MCF 10A (cell line): ENCODE measurements at regions not wholly inside any gene's neighbourhood (a gene's known extent, or its start where the extent isn't known, plus 50 kb on each side); places are given as distances from the start of the nearest gene placed in this dataset.

Source experiments
- BruUV-seq: library from RNA; stranded (reverse); fragments of 400-500 nt; replicated peaks from 2 replicates; lab custom pipeline; 2021; lab: Mats Ljungman, UMichigan
- CTCF ChIA-PET: fragments of 300-600 bp; sonication (Branson Sonifier 250); formaldehyde crosslinking; extraction: SDS; loops from one replicate; lab custom pipeline; 2021; ENCODE audit warnings: antibody characterized with exemption, inconsistent platforms; lab: Yijun Ruan, JAX
- POLR2A ChIA-PET: fragments of 300-600, 350-650 bp; sonication (Branson Sonifier 250); formaldehyde crosslinking; extraction: SDS; loops from one replicate; lab custom pipeline; 2020; ENCODE audit warnings: antibody characterized with exemption, inconsistent platforms; lab: Yijun Ruan, JAX
- DNase-seq: peaks from one replicate; pipeline ENCODE4 v3.0.0-alpha.2; 2018; ENCODE audit not compliant: unreplicated experiment
- H3K27ac Mint-ChIP-seq: one replicate; pipeline ENCODE4 v1.8.0; 2022; ENCODE audit warnings: mild to moderate bottlenecking, low read depth, mixed read lengths; ENCODE audit not compliant: unreplicated experiment
- H3K27me3 Mint-ChIP-seq: one replicate; pipeline ENCODE4 v1.8.0; 2022; ENCODE audit warnings: mixed read lengths; ENCODE audit not compliant: insufficient read depth, unreplicated experiment
- H3K36me3 Mint-ChIP-seq: one replicate; pipeline ENCODE4 v1.8.0; 2022; ENCODE audit warnings: mild to moderate bottlenecking, moderate library complexity, mixed read lengths; ENCODE audit not compliant: insufficient read depth, unreplicated experiment
- H3K4me1 Mint-ChIP-seq: one replicate; pipeline ENCODE4 v1.8.0; 2022; ENCODE audit warnings: mixed read lengths; ENCODE audit not compliant: insufficient read depth, unreplicated experiment
- H3K4me3 Mint-ChIP-seq: one replicate; pipeline ENCODE4 v1.8.0; 2022; ENCODE audit warnings: mild to moderate bottlenecking, moderate library complexity, mixed read lengths; ENCODE audit not compliant: unreplicated experiment
- H3K9me3 Mint-ChIP-seq: one replicate; pipeline ENCODE4 v1.8.0; 2022; ENCODE audit warnings: mixed read lengths; ENCODE audit not compliant: unreplicated experiment
- intact Hi-C: fragments of 100-400 bp; cut with micrococcal nuclease; formaldehyde crosslinking; loops from 2 replicates; pipeline ENCODE4 v1.14.1; 2022
- TF ChIP-seq, protein P1 (sequence below): fragments of 200-600 bp; IDR thresholded peaks from one replicate; pipeline ENCODE4 v1.8.0; 2022; ENCODE audit warnings: antibody characterized with exemption, mild to moderate bottlenecking; ENCODE audit not compliant: unreplicated experiment

DNA sequence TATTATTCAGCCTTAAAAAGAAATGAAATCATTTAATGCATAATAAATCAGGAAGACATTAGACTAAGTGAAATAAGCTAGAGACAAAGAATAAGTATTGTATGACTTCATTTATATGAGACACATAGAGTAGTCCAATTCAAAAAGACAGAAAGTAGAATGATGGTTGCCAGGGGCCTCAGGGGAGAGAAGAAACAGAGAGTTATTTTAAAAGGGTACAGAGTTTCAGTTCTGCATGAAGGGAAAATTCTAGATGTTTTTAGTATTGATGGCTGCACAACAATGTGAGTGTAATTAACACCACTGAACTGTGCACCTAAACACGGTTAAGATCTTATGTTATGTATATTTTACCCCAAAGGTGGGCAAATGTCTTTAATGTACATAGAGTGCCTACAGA, 1407.9 kb upstream of the MAP3K7 start:
- no peaks in the 10 kb centered on the region for H3K27me3 Mint-ChIP-seq
- H3K36me3 Mint-ChIP-seq: no peaks in the 10 kb centered on the region
- POLR2A ChIA-PET: no interaction called here
- no peaks in the 10 kb centered on the region for H3K4me1 Mint-ChIP-seq
- no peak overlapping the region for H3K27ac Mint-ChIP-seq
- no peak for DNase-seq
- TF ChIP-seq, protein P1, sequence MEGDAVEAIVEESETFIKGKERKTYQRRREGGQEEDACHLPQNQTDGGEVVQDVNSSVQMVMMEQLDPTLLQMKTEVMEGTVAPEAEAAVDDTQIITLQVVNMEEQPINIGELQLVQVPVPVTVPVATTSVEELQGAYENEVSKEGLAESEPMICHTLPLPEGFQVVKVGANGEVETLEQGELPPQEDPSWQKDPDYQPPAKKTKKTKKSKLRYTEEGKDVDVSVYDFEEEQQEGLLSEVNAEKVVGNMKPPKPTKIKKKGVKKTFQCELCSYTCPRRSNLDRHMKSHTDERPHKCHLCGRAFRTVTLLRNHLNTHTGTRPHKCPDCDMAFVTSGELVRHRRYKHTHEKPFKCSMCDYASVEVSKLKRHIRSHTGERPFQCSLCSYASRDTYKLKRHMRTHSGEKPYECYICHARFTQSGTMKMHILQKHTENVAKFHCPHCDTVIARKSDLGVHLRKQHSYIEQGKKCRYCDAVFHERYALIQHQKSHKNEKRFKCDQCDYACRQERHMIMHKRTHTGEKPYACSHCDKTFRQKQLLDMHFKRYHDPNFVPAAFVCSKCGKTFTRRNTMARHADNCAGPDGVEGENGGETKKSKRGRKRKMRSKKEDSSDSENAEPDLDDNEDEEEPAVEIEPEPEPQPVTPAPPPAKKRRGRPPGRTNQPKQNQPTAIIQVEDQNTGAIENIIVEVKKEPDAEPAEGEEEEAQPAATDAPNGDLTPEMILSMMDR: no peak
- H3K9me3 Mint-ChIP-seq: peaks cover 7% of the 10 kb centered on the region
- H3K4me3 Mint-ChIP-seq: no peak overlapping the region
- no TSS peak for BruUV-seq
- CTCF ChIA-PET: no interaction called here
- intact Hi-C loops: no loop called here

DNA sequence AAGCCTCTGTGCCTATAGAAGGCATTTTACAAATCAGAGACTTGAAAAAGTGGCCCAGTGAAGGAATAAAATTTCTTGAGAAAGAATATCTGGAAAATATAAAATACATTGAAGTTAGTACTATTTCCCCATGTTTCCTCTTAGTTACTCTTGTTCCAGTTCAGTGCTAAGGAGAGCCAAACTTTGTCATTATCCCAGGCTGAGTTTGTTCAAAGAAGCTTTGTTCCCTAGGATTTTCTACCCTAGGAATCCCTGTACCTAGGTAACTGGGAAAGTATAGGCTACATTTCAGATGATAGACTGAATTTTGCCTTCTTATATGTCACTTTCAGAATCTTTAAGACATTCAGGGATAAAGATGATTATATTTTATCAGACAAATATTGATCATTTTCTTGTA, 1395.7 kb upstream of the MAP3K7 start:
- no peaks in the 10 kb centered on the region for H3K4me1 Mint-ChIP-seq
- no peak overlapping the region for H3K4me3 Mint-ChIP-seq
- no peak for DNase-seq
- H3K27ac Mint-ChIP-seq: no peak overlapping the region
- intact Hi-C loops: no loop called here
- no peaks in the 10 kb centered on the region for H3K9me3 Mint-ChIP-seq
- no TSS peak for BruUV-seq
- ChIA-PET CTCF (no interaction called here), POLR2A (no interaction called here)
- TF ChIP-seq, protein P1: no peak
- H3K36me3 Mint-ChIP-seq: no peaks in the 10 kb centered on the region
- H3K27me3 Mint-ChIP-seq: no peaks in the 10 kb centered on the region

DNA sequence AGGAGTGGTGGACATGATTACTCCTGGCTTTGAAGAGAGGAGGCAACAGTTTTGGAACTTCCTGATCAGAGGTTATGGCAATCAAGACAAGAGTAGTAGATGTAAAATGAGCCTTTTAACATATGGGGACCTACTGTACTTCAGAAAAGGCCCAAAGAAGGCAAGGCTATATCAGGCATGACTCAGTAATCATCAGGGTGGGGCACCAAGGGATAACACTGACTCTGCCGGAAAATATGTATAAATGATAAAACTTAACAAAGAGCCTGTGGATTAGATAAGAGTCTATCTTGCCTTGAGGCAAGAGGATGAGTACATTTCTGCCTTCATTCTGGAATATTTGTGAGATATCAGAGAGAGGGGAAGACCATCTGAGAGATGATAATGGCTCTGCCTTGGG, 1389.9 kb upstream of the MAP3K7 start:
- BruUV-seq: no TSS peak
- Mint-ChIP-seq H3K9me3 (no peaks in the 10 kb centered on the region), H3K36me3 (no peaks in the 10 kb centered on the region), H3K4me1 (no peaks in the 10 kb centered on the region), H3K4me3 (no peak overlapping the region), H3K27me3 (no peaks in the 10 kb centered on the region), H3K27ac (no peak overlapping the region)
- intact Hi-C loops: no loop called here
- ChIA-PET POLR2A (no interaction called here), CTCF (no interaction called here)
- no peak for DNase-seq
- TF ChIP-seq, protein P1: no peak

DNA sequence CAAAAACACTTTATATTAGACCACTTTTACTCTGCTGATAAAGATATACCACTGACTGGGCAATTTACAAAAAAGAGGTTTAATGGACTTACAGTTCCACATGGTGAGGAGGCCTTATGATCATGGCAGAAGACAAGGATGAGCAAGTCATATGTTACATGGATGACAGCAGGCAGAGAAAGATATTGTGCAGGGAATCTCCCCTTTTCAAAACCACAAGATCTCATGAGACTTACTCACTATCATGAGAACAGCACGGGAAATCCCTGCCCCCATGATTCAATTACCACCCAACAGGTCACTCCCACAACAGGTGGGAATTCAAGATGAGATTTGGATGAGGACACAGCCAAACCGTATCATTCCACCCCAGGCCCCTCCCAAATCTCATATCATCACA, 1383.8 kb upstream of the MAP3K7 start:
- Mint-ChIP-seq H3K4me3 (no peak overlapping the region), H3K9me3 (no peaks in the 10 kb centered on the region), H3K27ac (no peak overlapping the region), H3K27me3 (no peaks in the 10 kb centered on the region), H3K36me3 (no peaks in the 10 kb centered on the region), H3K4me1 (no peaks in the 10 kb centered on the region)
- TF ChIP-seq, protein P1: no peak
- POLR2A ChIA-PET: no interaction called here
- DNase-seq: no peak
- no TSS peak for BruUV-seq
- intact Hi-C loops: no loop called here
- CTCF ChIA-PET: no interaction called here
